Neural cell (in vitro differentiated cells): ENCODE measurements at regions not wholly inside any gene's neighbourhood (a gene's known extent, or its start where the extent isn't known, plus 50 kb on each side); places are given as distances from the start of the nearest gene placed in this dataset.

Experiments
- H2AFZ ChIP-seq: fragments of 200-600, 300-800 bp; sonication (generic), shearing (Covaris generic); 2 replicates; pipeline ENCODE4 v1.6.0; 2014; ENCODE audit warnings: low read depth, mild to moderate bottlenecking, antibody characterized with exemption, low read length, moderate library complexity
- H3F3A ChIP-seq: fragments of 200-600 bp; shearing (Covaris generic); 2 replicates; pipeline ENCODE4 v1.6.1; 2016; ENCODE audit warnings: mild to moderate bottlenecking, moderate library complexity, mixed read lengths, antibody characterized with exemption, low read length; ENCODE audit not compliant: insufficient read depth, poor library complexity, severe bottlenecking
- H3K27ac ChIP-seq: fragments of 200-600, 300-800 bp; sonication (generic), shearing (Covaris generic); 2 replicates; pipeline ENCODE4 v1.5.1; 2014; ENCODE audit warnings: mild to moderate bottlenecking, low read length, moderate library complexity
- H3K27me3 ChIP-seq: fragments of 300-800, 200-600 bp; sonication (generic), shearing (Covaris generic); 2 replicates; pipeline ENCODE4 v1.6.0; 2014; ENCODE audit warnings: mild to moderate bottlenecking, low read depth, low read length, moderate library complexity; ENCODE audit not compliant: insufficient read depth
- H3K36me3 ChIP-seq: fragments of 300-800, 200-600 bp; sonication (generic), shearing (Covaris generic); 2 replicates; pipeline ENCODE4 v1.5.1; 2014; ENCODE audit warnings: mild to moderate bottlenecking, antibody characterized with exemption, low read length, moderate library complexity; ENCODE audit not compliant: insufficient read depth
- H3K4me2 ChIP-seq: fragments of 300-800, 200-600 bp; sonication (generic), shearing (Covaris generic); 2 replicates; pipeline ENCODE4 v1.6.0; 2014; ENCODE audit warnings: mild to moderate bottlenecking, low read length
- H3K4me3 ChIP-seq: fragments of 300-800, 200-600 bp; sonication (generic), shearing (Covaris generic); 2 replicates; pipeline ENCODE4 v1.5.1; 2014; ENCODE audit warnings: mild to moderate bottlenecking, low read length, moderate library complexity
- H3K79me2 ChIP-seq: fragments of 200-600 bp; shearing (Covaris generic); replicated peaks from 2 replicates; pipeline ENCODE4 v1.6.0; 2014; ENCODE audit warnings: mild to moderate bottlenecking, low read length, moderate library complexity; ENCODE audit not compliant: insufficient read depth
- H3K9ac ChIP-seq: fragments of 300-800, 200-600 bp; sonication (generic), shearing (Covaris generic); 2 replicates; pipeline ENCODE4 v1.6.1; 2016; ENCODE audit warnings: mild to moderate bottlenecking, low read length, mixed read lengths
- H3K9me2 ChIP-seq: fragments of 200-600 bp; shearing (Covaris generic); 2 replicates; pipeline ENCODE4 v1.6.1; 2016; ENCODE audit warnings: mild to moderate bottlenecking, low read length, mixed read lengths; ENCODE audit not compliant: insufficient read depth
- H3K9me3 ChIP-seq: fragments of 200-600, 300-800 bp; sonication (generic), shearing (Covaris generic); 2 replicates; pipeline ENCODE4 v1.6.1; 2016; ENCODE audit warnings: mild to moderate bottlenecking, mixed run types, low read length, moderate library complexity, mixed read lengths
- H4K20me1 ChIP-seq: fragments of 200-600 bp; shearing (Covaris generic); 2 replicates; pipeline ENCODE4 v1.6.1; 2016; ENCODE audit warnings: mild to moderate bottlenecking, mixed run types; ENCODE audit not compliant: insufficient read depth
- CTCF ChIP-seq: fragments of 450-650 bp; IDR thresholded peaks from 2 replicates; pipeline ENCODE4 v1.5.1; 2014; ENCODE audit warnings: antibody characterized with exemption, mild to moderate bottlenecking, moderate library complexity; ENCODE audit not compliant: poor library complexity, severe bottlenecking
- EP300 ChIP-seq: fragments of 450-650 bp; conservative IDR thresholded peaks from 2 replicates; pipeline ENCODE4 v1.6.1; 2014; ENCODE audit warnings: antibody characterized with exemption, mild to moderate bottlenecking, moderate library complexity; ENCODE audit not compliant: poor library complexity, severe bottlenecking
- EZH2 ChIP-seq: fragments of 200-600, 300-800 bp; shearing (Covaris generic), sonication (generic); IDR thresholded peaks from 2 replicates; pipeline ENCODE4 v1.6.1; 2014; ENCODE audit warnings: antibody characterized with exemption, low read length, borderline replicate concordance, mild to moderate bottlenecking; ENCODE audit not compliant: insufficient read depth, poor library complexity, severe bottlenecking
- MXI1 ChIP-seq: fragments of 450-650 bp; conservative IDR thresholded peaks from 2 replicates; pipeline ENCODE4 v1.6.1; 2014; ENCODE audit warnings: antibody characterized with exemption, mild to moderate bottlenecking; ENCODE audit not compliant: poor library complexity, severe bottlenecking
- POLR2AphosphoS5 ChIP-seq: IDR thresholded peaks from 2 replicates; pipeline ENCODE4 v1.6.1; 2012
- RAD21 ChIP-seq: fragments of 450-650 bp; conservative IDR thresholded peaks from 2 replicates; pipeline ENCODE4 v1.6.1; 2014; ENCODE audit warnings: antibody characterized with exemption, mild to moderate bottlenecking, moderate library complexity
- REST ChIP-seq: IDR thresholded peaks from 2 replicates; pipeline ENCODE4 v1.6.1; 2012; ENCODE audit warnings: borderline replicate concordance
- SMC3 ChIP-seq: fragments of 450-650 bp; conservative IDR thresholded peaks from 2 replicates; pipeline ENCODE4 v1.6.1; 2014; ENCODE audit warnings: antibody characterized with exemption, mild to moderate bottlenecking, moderate library complexity; ENCODE audit not compliant: poor library complexity
- TAF1 ChIP-seq: IDR thresholded peaks from 2 replicates; pipeline ENCODE4 v1.6.1; 2012; ENCODE audit warnings: low read depth

- Histone ChIP-seq H3K27me3 (no peaks in the 10 kb centered on the region), H2AFZ (no peak overlapping the region), H3K36me3 (no peaks in the 10 kb centered on the region), H3K9me2 (no peaks in the 10 kb centered on the region), H3K27ac (no peak overlapping the region), H3K9me3 (no peaks in the 10 kb centered on the region), H3K4me2 (no peak overlapping the region), H3K4me3 (no peak overlapping the region), H4K20me1 (no peaks in the 10 kb centered on the region), H3F3A (no peaks in the 10 kb centered on the region), H3K9ac (no peak overlapping the region), H3K79me2 (no peaks in the 10 kb centered on the region)
- TF ChIP-seq POLR2AphosphoS5 = no peak
- TF ChIP-seq EP300 = no peak
- TF ChIP-seq MXI1 = no peak
- no peak for TF ChIP-seq CTCF
- TF ChIP-seq TAF1 = no peak
- TF ChIP-seq RAD21 = no peak
- TF ChIP-seq SMC3 = no peak
- no peak for TF ChIP-seq REST
- no peak for TF ChIP-seq EZH2
Observed at GRCh38 chr5:119926301-119926700, 296.9 kb downstream of the FAM170A start.

GRCh38 chr5:119928974-119929373, 299.6 kb downstream of the FAM170A start:
- H3K9ac ChIP-seq = no peak overlapping the region
- no peak overlapping the region for H3K4me3 ChIP-seq
- H3K79me2 ChIP-seq = no peaks in the 10 kb centered on the region
- no peak overlapping the region for H2AFZ ChIP-seq
- no peaks in the 10 kb centered on the region for H3K27me3 ChIP-seq
- no peaks in the 10 kb centered on the region for H4K20me1 ChIP-seq
- no peak overlapping the region for H3K4me2 ChIP-seq
- H3K36me3 ChIP-seq = no peaks in the 10 kb centered on the region
- H3F3A ChIP-seq = no peaks in the 10 kb centered on the region
- no peak overlapping the region for H3K27ac ChIP-seq
- TF ChIP-seq EP300 (no peak), RAD21 (no peak), REST (no peak), POLR2AphosphoS5 (no peak), SMC3 (no peak), TAF1 (no peak), CTCF (no peak), EZH2 (no peak), MXI1 (no peak)
- no peaks in the 10 kb centered on the region for H3K9me2 ChIP-seq
- H3K9me3 ChIP-seq = no peaks in the 10 kb centered on the region
